ENCODE measurements at regions not wholly inside any gene's neighbourhood (a gene's known extent, or its start where the extent isn't known, plus 50 kb on each side); places are given as distances from the start of the nearest gene placed in this dataset.

DNA sequence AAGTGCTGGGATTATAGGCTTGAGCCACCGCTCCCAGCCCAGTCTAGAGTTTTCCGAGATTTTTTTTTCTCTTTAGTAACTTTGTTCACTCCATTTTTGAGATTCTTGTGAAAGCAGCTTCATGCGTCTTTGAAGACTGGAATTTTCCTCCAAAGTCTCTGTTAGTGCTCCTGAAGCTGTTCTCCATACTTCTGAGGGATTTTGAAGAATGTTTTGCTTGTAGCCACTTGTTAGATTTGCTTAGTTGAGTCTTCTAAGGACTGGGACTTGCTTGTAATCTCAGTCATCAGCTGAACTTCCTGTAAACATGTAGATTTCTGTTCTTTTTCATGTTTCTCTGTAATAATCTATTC is 234.3 kb downstream of the MYCN start:
- no peaks in the 10 kb centered on the region for H3K23me2 ChIP-seq (ENCODE audit: low read depth, low read length)
- no peak overlapping the region for H4K8ac ChIP-seq (ENCODE audit: extremely low read depth, insufficient read depth, low read length)
- H3K4me2 ChIP-seq (ENCODE audit: insufficient read depth in 1 of 2, low read depth in 2 of 2, low read length in 2 of 2) = no peak overlapping the region
- H2BK15ac ChIP-seq (ENCODE audit: low read length) = no peak overlapping the region
- H3K4me3 ChIP-seq (ENCODE audit: extremely low read depth in 1 of 4, insufficient read depth in 2 of 4, low read depth in 3 of 4, low read length in 4 of 4) = no peak overlapping the region
- H3K14ac ChIP-seq (ENCODE audit: insufficient read length) = no peak overlapping the region
- no peak overlapping the region for H2BK12ac ChIP-seq (ENCODE audit: low read depth, low read length)
- no peak overlapping the region for H3K56ac ChIP-seq (replicated peaks; ENCODE audit: insufficient read length, low read depth, low read length)
- H3K27me3 ChIP-seq (replicated peaks in 1 of 4; ENCODE audit: control insufficient read depth in 3 of 4, extremely low read depth in 1 of 4, insufficient read depth in 3 of 4, low read length in 3 of 4) = no peaks in the 10 kb centered on the region
- H3K36me3 ChIP-seq (ENCODE audit: control insufficient read depth in 2 of 4, insufficient read depth in 4 of 4, low read length in 3 of 4) = no peaks in the 10 kb centered on the region
- no peaks in the 10 kb centered on the region for H4K20me1 ChIP-seq (replicated peaks in 1 of 2; ENCODE audit: control insufficient read depth in 1 of 2, insufficient read depth in 2 of 2, low read length in 2 of 2)
- no peak overlapping the region for H3K18ac ChIP-seq (ENCODE audit: extremely low read depth, low read length)
- no peak overlapping the region for H2AK5ac ChIP-seq (ENCODE audit: low read depth, low read length)
- peaks cover 0 to 3% (median 0%) of the 10 kb centered on the region in 4 experiments; a peak in 2 of 7 replicates for H3K4me1 ChIP-seq (replicated peaks in 1 of 4; ENCODE audit: control insufficient read depth in 3 of 4, insufficient read depth in 4 of 4, low read length in 3 of 4)
- no peak overlapping the region for H2BK5ac ChIP-seq (ENCODE audit: low read depth, low read length)
- no peaks in the 10 kb centered on the region for H3K9me3 ChIP-seq (ENCODE audit: insufficient read depth in 2 of 2, low read depth in 1 of 2, low read length in 1 of 2)
- FAIRE-seq (no peak), DNase-seq (ENCODE audit: low read depth in 1 of 2, low spot score in 2 of 2) (no peak)
- H3K9ac ChIP-seq (replicated peaks in 1 of 4; ENCODE audit: extremely low read depth in 1 of 4, low read depth in 3 of 4, low read length in 3 of 4) = no peak overlapping the region
- ChIA-PET POLR2A (ENCODE audit: partially characterized antibody) (no interaction called here), CTCF (ENCODE audit: partially characterized antibody) (interaction anchor here (1.0 to 1.4 kb wide), 4 partner anchors 9 to 108 kb away, joined by 3 to 4 read pairs (median 3); no protein-coding TSS in a partner anchor)
- no peak overlapping the region for H4K5ac ChIP-seq (ENCODE audit: insufficient read length, low read depth, low read length)
- no peak overlapping the region for H3K27ac ChIP-seq (ENCODE audit: low read depth, low read length)
- no peak overlapping the region for H3K4ac ChIP-seq (replicated peaks; ENCODE audit: insufficient read length, low read depth, low read length)
- no peaks in the 10 kb centered on the region for H3K79me2 ChIP-seq (ENCODE audit: control insufficient read depth in 1 of 2, insufficient read depth in 2 of 2, low read length in 2 of 2)
- no peak overlapping the region for H4K91ac ChIP-seq (replicated peaks; ENCODE audit: insufficient read length, low read length)
- WGBS, 2 experiments (ENCODE audit: extremely low coverage in 1 of 2, insufficient coverage in 1 of 2, insufficient read length in 1 of 2, insufficient replicate concordance in 2 of 2, low coverage in 1 of 2, low lambda C conversion rate in 2 of 2, missing lambda C conversion rate in 1 of 2) = 86% methylated on average over 3 of the region's 3 CpGs; no CpG with 5 or more reads in 1 of the 2 experiments
- no peak overlapping the region for H2BK20ac ChIP-seq (ENCODE audit: low read length)
- H2BK120ac ChIP-seq (replicated peaks; ENCODE audit: low read depth, low read length) = no peak overlapping the region
- no peak overlapping the region for H3K23ac ChIP-seq (ENCODE audit: insufficient read length)
- no peaks in the 10 kb centered on the region for H3K79me1 ChIP-seq (ENCODE audit: low read depth, low read length)
- H2AFZ ChIP-seq (ENCODE audit: low read length) = no peak overlapping the region
- no peak for TF ChIP-seq CHD2 (IDR thresholded peaks at IDR 0.05; ENCODE audit: low read length)
- TF ChIP-seq SIRT6 (IDR thresholded peaks at IDR 0.05; ENCODE audit: low read length) = no peak
- TF ChIP-seq, protein P1, sequence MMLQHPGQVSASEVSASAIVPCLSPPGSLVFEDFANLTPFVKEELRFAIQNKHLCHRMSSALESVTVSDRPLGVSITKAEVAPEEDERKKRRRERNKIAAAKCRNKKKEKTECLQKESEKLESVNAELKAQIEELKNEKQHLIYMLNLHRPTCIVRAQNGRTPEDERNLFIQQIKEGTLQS (IDR thresholded peaks at IDR 0.05; ENCODE audit: insufficient read depth, low read depth, low read length) = no peak
- TF ChIP-seq PHF8 (conservative IDR thresholded peaks at IDR 0.05; ENCODE audit: low read depth, low read length) = no peak
- no peak for TF ChIP-seq GTF2F1 (IDR thresholded peaks at IDR 0.05; ENCODE audit: borderline replicate concordance, low read depth, low read length)
- TF ChIP-seq RFX5 (IDR thresholded peaks at IDR 0.05; ENCODE audit: borderline replicate concordance, low read depth, low read length) = no peak
- no peak for TF ChIP-seq POLR2A (IDR thresholded peaks at IDR 0.05; ENCODE audit: control extremely low read depth in 1 of 2, low read depth in 2 of 2, low read length in 2 of 2)
- TF ChIP-seq EGR1 (IDR thresholded peaks at IDR 0.05; ENCODE audit: borderline replicate concordance, low read depth, low read length) = no peak
- no peak for TF ChIP-seq CBX5 (IDR thresholded peaks at IDR 0.05; ENCODE audit: low read depth, low read length)
- no peak for TF ChIP-seq YY1 (IDR thresholded peaks at IDR 0.05; ENCODE audit: low read depth, low read length)
- TF ChIP-seq RNF2 (IDR thresholded peaks at IDR 0.05; ENCODE audit: borderline replicate concordance, low read depth, low read length, missing control alignments, poor library complexity, severe bottlenecking) = no peak
- TF ChIP-seq SIN3A (conservative IDR thresholded peaks at IDR 0.05 in 1 of 2, IDR thresholded peaks at IDR 0.05 in 1 of 2; ENCODE audit: low read depth in 1 of 2, low read length in 2 of 2) = no peak
- TF ChIP-seq HDAC2 (IDR thresholded peaks at IDR 0.05; ENCODE audit: borderline replicate concordance in 1 of 2, low read depth in 2 of 2, low read length in 2 of 2) = no peak
- TF ChIP-seq KDM4A (IDR thresholded peaks at IDR 0.05; ENCODE audit: low read depth, low read length, severe bottlenecking) = no peak
- TF ChIP-seq TEAD4 (IDR thresholded peaks at IDR 0.05; ENCODE audit: low read depth, low read length) = no peak

All from H1 (cell line).